ENCODE measurements at regions not wholly inside any gene's neighbourhood (a gene's known extent, or its start where the extent isn't known, plus 50 kb on each side); places are given as distances from the start of the nearest gene placed in this dataset.

GRCh38 chr12:58566599-58566998 is 353.7 kb downstream of the LRIG3 start:
- DNase-seq (ENCODE audit: low read depth): peak; percentile 93
- TF ChIP-seq CTCF (conservative IDR thresholded peaks at IDR 0.05; ENCODE audit: control insufficient read depth, insufficient read depth, low read depth, low read length): no peak
- no peak overlapping the region for H3K4me3 ChIP-seq (ENCODE audit: control insufficient read depth, low read depth, low read length)

- TF ChIP-seq CTCF (conservative IDR thresholded peaks at IDR 0.05; ENCODE audit: control insufficient read depth, insufficient read depth, low read depth, low read length): no peak
- no peak overlapping the region for H3K4me3 ChIP-seq (ENCODE audit: control insufficient read depth, low read depth, low read length)
- no peak for DNase-seq (ENCODE audit: low read depth)
Observed at GRCh38 chr12:58567189-58567588, 353.1 kb downstream of the LRIG3 start.

- DNase-seq (ENCODE audit: low read depth): peak; percentile 33
- no peak overlapping the region for H3K4me3 ChIP-seq (ENCODE audit: control insufficient read depth, low read depth, low read length)
- no peak for TF ChIP-seq CTCF (conservative IDR thresholded peaks at IDR 0.05; ENCODE audit: control insufficient read depth, insufficient read depth, low read depth, low read length)
Observed at GRCh38 chr12:58570411-58570810, 349.9 kb downstream of the LRIG3 start.

GRCh38 chr12:58575256-58575655 is 345.0 kb downstream of the LRIG3 start:
- no peak overlapping the region for H3K4me3 ChIP-seq (ENCODE audit: control insufficient read depth, low read depth, low read length)
- peak; percentile 93 for DNase-seq (ENCODE audit: low read depth)
- no peak for TF ChIP-seq CTCF (conservative IDR thresholded peaks at IDR 0.05; ENCODE audit: control insufficient read depth, insufficient read depth, low read depth, low read length)

GRCh38 chr12:58576081-58576480 is 344.2 kb downstream of the LRIG3 start:
- no peak for TF ChIP-seq CTCF (conservative IDR thresholded peaks at IDR 0.05; ENCODE audit: control insufficient read depth, insufficient read depth, low read depth, low read length)
- no peak overlapping the region for H3K4me3 ChIP-seq (ENCODE audit: control insufficient read depth, low read depth, low read length)
- no peak for DNase-seq (ENCODE audit: low read depth)

GRCh38 chr12:58576916-58577315 is 343.4 kb downstream of the LRIG3 start:
- no peak overlapping the region for H3K4me3 ChIP-seq (ENCODE audit: control insufficient read depth, low read depth, low read length)
- DNase-seq (ENCODE audit: low read depth): no peak
- no peak for TF ChIP-seq CTCF (conservative IDR thresholded peaks at IDR 0.05; ENCODE audit: control insufficient read depth, insufficient read depth, low read depth, low read length)

GRCh38 chr12:58580095-58580494 is 340.2 kb downstream of the LRIG3 start:
- no peak for TF ChIP-seq CTCF (conservative IDR thresholded peaks at IDR 0.05; ENCODE audit: control insufficient read depth, insufficient read depth, low read depth, low read length)
- no peak overlapping the region for H3K4me3 ChIP-seq (ENCODE audit: control insufficient read depth, low read depth, low read length)
- peak; percentile 42 for DNase-seq (ENCODE audit: low read depth)

All from fibroblast of mammary gland (primary cell).